GM12864 (cell line): ENCODE measurements at regions not wholly inside any gene's neighbourhood (a gene's known extent, or its start where the extent isn't known, plus 50 kb on each side); places are given as distances from the start of the nearest gene placed in this dataset.

ENCODE experiments used
- DNase-seq: peaks from one replicate; pipeline ENCODE4 v3.0.0-alpha.2; 2011; ENCODE audit warnings: low read depth
- H3K4me3 ChIP-seq: 2 replicates; pipeline ENCODE4 v1.5.1; 2011; ENCODE audit warnings: mild to moderate bottlenecking, low read depth, low read length, control low read depth
- CTCF ChIP-seq: IDR thresholded peaks from 2 replicates; pipeline ENCODE4 v1.5.1; 2011; ENCODE audit warnings: low read depth, mild to moderate bottlenecking, moderate library complexity, low read length, control low read depth, inconsistent platforms; ENCODE audit errors: missing control alignments

GRCh38 chr4:106594291-106594952, 225.8 kb upstream of the GIMD1 start:
- no peak for DNase-seq
- no peak for TF ChIP-seq CTCF
- no peak overlapping the region for H3K4me3 ChIP-seq

GRCh38 chr4:106588891-106589290, 220.3 kb upstream of the GIMD1 start:
- DNase-seq = no peak
- no peak overlapping the region for H3K4me3 ChIP-seq
- TF ChIP-seq CTCF = no peak

- TF ChIP-seq CTCF = no peak
- no peak for DNase-seq
- H3K4me3 ChIP-seq = no peak overlapping the region
These were observed 219.0 kb upstream of the GIMD1 start for GRCh38 chr4:106587558-106587957.

GRCh38 chr4:106585915-106586349, 217.4 kb upstream of the GIMD1 start:
- TF ChIP-seq CTCF = no peak
- DNase-seq = no peak
- no peak overlapping the region for H3K4me3 ChIP-seq

GRCh38 chr4:106584337-106584989, 215.9 kb upstream of the GIMD1 start:
- H3K4me3 ChIP-seq = no peak overlapping the region
- no peak for DNase-seq
- TF ChIP-seq CTCF = no peak

- DNase-seq = no peak
- no peak for TF ChIP-seq CTCF
- no peak overlapping the region for H3K4me3 ChIP-seq
These were observed 215.0 kb upstream of the GIMD1 start for GRCh38 chr4:106583567-106583966.

DNA sequence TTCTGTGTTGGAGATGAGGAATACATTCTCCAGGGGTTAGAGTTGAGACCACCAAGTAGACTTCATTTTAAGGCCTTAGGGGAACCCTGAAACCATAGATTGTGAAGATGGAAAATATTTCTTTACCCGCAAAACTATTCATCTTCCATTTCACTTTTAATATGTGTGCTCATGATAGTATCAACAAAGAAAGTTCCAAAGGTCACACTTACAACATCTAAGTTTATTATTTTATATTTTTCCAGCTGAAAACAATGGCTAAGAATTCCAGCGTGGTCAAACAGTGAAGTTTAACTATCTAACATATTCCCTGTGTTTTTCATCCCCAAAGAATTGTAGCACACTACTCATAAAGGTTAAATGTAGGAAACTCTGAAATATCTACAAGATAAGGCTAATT, 214.5 kb upstream of the GIMD1 start:
- DNase-seq = no peak
- no peak for TF ChIP-seq CTCF
- H3K4me3 ChIP-seq = no peak overlapping the region
